Fibroblast of lung (primary cell): ENCODE measurements at regions not wholly inside any gene's neighbourhood (a gene's known extent, or its start where the extent isn't known, plus 50 kb on each side); places are given as distances from the start of the nearest gene placed in this dataset.

ENCODE experiments used
- EZH2 ChIP-seq: IDR thresholded peaks from 2 replicates; pipeline ENCODE4 v1.5.1; 2012; ENCODE audit warnings: low read length, control low read depth, mild to moderate bottlenecking; ENCODE audit errors: missing control alignments
- TF ChIP-seq, protein P1 (sequence below), 2 donors: IDR thresholded peaks in 1 of 2; conservative IDR thresholded peaks in 1 of 2; 1 replicate in 1 of 2; 2 replicates in 1 of 2; pipeline ENCODE4 v1.5.1; 2011 to 2012; ENCODE audit warnings: low read length in 2 of 2, control low read depth in 1 of 2, inconsistent platforms in 1 of 2, low read depth in 1 of 2, mild to moderate bottlenecking in 1 of 2

DNA sequence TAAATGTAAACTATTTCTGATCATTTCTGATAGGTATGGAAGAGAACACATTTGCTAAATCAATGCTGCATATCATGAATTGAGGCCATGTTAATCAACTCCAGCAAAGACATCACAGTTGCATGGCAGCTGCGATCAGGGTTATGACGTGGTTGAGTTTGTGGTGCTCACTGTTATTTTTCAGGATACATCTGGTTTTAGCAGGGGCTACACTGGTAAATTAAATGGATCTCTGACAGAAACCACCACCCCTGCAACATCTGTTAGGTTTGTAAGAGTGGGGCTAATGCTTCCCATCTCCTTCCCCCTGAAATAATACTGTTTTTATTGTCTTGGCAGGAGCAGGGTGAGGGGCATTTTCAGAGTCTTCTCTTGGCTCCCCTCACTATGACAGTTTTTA, 444.4 kb upstream of the ZNF507 start:
- TF ChIP-seq, protein P1, sequence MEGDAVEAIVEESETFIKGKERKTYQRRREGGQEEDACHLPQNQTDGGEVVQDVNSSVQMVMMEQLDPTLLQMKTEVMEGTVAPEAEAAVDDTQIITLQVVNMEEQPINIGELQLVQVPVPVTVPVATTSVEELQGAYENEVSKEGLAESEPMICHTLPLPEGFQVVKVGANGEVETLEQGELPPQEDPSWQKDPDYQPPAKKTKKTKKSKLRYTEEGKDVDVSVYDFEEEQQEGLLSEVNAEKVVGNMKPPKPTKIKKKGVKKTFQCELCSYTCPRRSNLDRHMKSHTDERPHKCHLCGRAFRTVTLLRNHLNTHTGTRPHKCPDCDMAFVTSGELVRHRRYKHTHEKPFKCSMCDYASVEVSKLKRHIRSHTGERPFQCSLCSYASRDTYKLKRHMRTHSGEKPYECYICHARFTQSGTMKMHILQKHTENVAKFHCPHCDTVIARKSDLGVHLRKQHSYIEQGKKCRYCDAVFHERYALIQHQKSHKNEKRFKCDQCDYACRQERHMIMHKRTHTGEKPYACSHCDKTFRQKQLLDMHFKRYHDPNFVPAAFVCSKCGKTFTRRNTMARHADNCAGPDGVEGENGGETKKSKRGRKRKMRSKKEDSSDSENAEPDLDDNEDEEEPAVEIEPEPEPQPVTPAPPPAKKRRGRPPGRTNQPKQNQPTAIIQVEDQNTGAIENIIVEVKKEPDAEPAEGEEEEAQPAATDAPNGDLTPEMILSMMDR (conservative IDR thresholded peaks at IDR 0.05 in 1 of 2, IDR thresholded peaks at IDR 0.05 in 1 of 2; ENCODE audit: low read depth in 1 of 2, low read length in 2 of 2) = no peak
- TF ChIP-seq EZH2 = no peak
